Kidney (tissue), 13 donors: ENCODE measurements at regions not wholly inside any gene's neighbourhood (a gene's known extent, or its start where the extent isn't known, plus 50 kb on each side); places are given as distances from the start of the nearest gene placed in this dataset.

Experiments used
- DNase-seq, 5 donors: peaks; one replicate each; pipeline ENCODE4 v3.0.0-alpha.2; 2013 to 2020
- FAIRE-seq: peaks from 2 replicates; lab custom pipeline; 2012; peaks lifted over from hg19 to GRCh38; lab: Jason Lieb, UNC
- H3K27ac ChIP-seq, 2 donors: one replicate each; pipeline ENCODE4 v1.7.0; 2013; ENCODE audit warnings: low read depth in 2 of 2, low read length in 2 of 2, inconsistent platforms in 1 of 2
- H3K27me3 ChIP-seq: one replicate; pipeline ENCODE4 v1.7.1; 2013; ENCODE audit warnings: low read length, inconsistent platforms; ENCODE audit not compliant: control insufficient read depth, insufficient read depth
- H3K36me3 ChIP-seq, 3 donors: one replicate each; pipeline versions ENCODE4 v1.7.0 to v1.7.1; 2013; ENCODE audit warnings: low read length in 3 of 3, control low read depth in 1 of 3, inconsistent platforms in 1 of 3; ENCODE audit not compliant: insufficient read depth in 3 of 3, control insufficient read depth in 2 of 3
- H3K4me1 ChIP-seq, 3 donors: one replicate each; pipeline versions ENCODE4 v1.7.0 to v1.7.1; 2013; ENCODE audit warnings: low read length in 3 of 3, inconsistent platforms in 1 of 3, low read depth in 1 of 3; ENCODE audit not compliant: control insufficient read depth in 2 of 3, insufficient read depth in 2 of 3
- H3K4me3 ChIP-seq, 3 donors: one replicate each; pipeline versions ENCODE4 v1.7.0 to v1.8.1; 2013; ENCODE audit warnings: low read length in 3 of 3, control low read depth in 1 of 3, inconsistent platforms in 1 of 3
- H3K9ac ChIP-seq, 3 donors: one replicate each; pipeline versions ENCODE4 v1.7.0 to v1.7.1; 2013; ENCODE audit warnings: low read length in 3 of 3, control low read depth in 1 of 3, inconsistent platforms in 1 of 3
- H3K9me3 ChIP-seq, 3 donors: one replicate each; pipeline versions ENCODE4 v1.7.0 to v1.7.1; 2013; ENCODE audit warnings: low read length in 3 of 3, control low read depth in 1 of 3, inconsistent platforms in 1 of 3; ENCODE audit not compliant: control insufficient read depth in 2 of 3, insufficient read depth in 1 of 3
- CTCF ChIP-seq: IDR thresholded peaks from 3 replicates; pipeline ENCODE4 v1.5.1; 2012; ENCODE audit warnings: mild to moderate bottlenecking, moderate library complexity, borderline replicate concordance; ENCODE audit not compliant: insufficient read depth; ENCODE audit errors: extremely low read depth
- intact Hi-C: fragments of 100-400 bp; cut with DNase I; formaldehyde crosslinking; loops from one replicate; pipeline ENCODE4 v1.11.1; 2022
- donor health status: control.
- donor health status: control.
- donor health status: control.
- donor health status: control.
- donor health status: control.
- donor health status: DM: yes; HTN: yes; CAD: no.
- donor health status: Normal renal cell carcinoma (clear cell type).

- Histone ChIP-seq H3K9ac (no peak overlapping the region), H3K36me3 (no peaks in the 10 kb centered on the region), H3K27ac (no peak overlapping the region), H3K27me3 (no peaks in the 10 kb centered on the region), H3K4me1 (peaks cover 0 to 2% (median 0%) of the 10 kb centered on the region in 3 donors), H3K4me3 (no peak overlapping the region), H3K9me3 (no peaks in the 10 kb centered on the region)
- no peak for FAIRE-seq
- intact Hi-C loops, result no loop called here
- no peak for DNase-seq
- TF ChIP-seq CTCF, result no peak
Measured at GRCh38 chr6:90412538-90413369, 116.1 kb upstream of the BACH2 start.

GRCh38 chr6:90411292-90411781 lies 114.7 kb upstream of the BACH2 start:
- intact Hi-C loops, result no loop called here
- FAIRE-seq, result no peak
- Histone ChIP-seq H3K9me3 (no peaks in the 10 kb centered on the region), H3K9ac (no peak overlapping the region), H3K4me3 (no peak overlapping the region), H3K27me3 (no peaks in the 10 kb centered on the region), H3K36me3 (no peaks in the 10 kb centered on the region), H3K4me1 (peaks cover 0 to 2% (median 0%) of the 10 kb centered on the region in 3 donors), H3K27ac (no peak overlapping the region)
- no peak for TF ChIP-seq CTCF
- DNase-seq, result no peak

GRCh38 chr6:90409700-90410099 lies 113.1 kb upstream of the BACH2 start:
- H3K4me1 ChIP-seq, result peaks cover 0 to 2% (median 0%) of the 10 kb centered on the region in 3 donors

More at GRCh38 chr6:90409700-90410099, 113.1 kb upstream of the BACH2 start:
- intact Hi-C loops, result no loop called here
- no peaks in the 10 kb centered on the region for H3K36me3 ChIP-seq
- no peak for TF ChIP-seq CTCF
- no peak overlapping the region for H3K4me3 ChIP-seq
- no peak overlapping the region for H3K9ac ChIP-seq
- no peak overlapping the region for H3K27ac ChIP-seq
- FAIRE-seq (no peak), DNase-seq (no peak)
- no peaks in the 10 kb centered on the region for H3K27me3 ChIP-seq
- no peaks in the 10 kb centered on the region for H3K9me3 ChIP-seq
